Ectodermal cell (in vitro differentiated cells): ENCODE measurements at regions not wholly inside any gene's neighbourhood (a gene's known extent, or its start where the extent isn't known, plus 50 kb on each side); places are given as distances from the start of the nearest gene placed in this dataset.

Source experiments
- H3K27ac ChIP-seq: 2 replicates; pipeline ENCODE4 v1.7.0; 2013; ENCODE audit warnings: mild to moderate bottlenecking, low read depth, low read length; ENCODE audit not compliant: insufficient read depth, poor library complexity, severe bottlenecking
- H3K27me3 ChIP-seq: 2 replicates; pipeline ENCODE4 v1.7.0; 2013; ENCODE audit warnings: mild to moderate bottlenecking, low read length; ENCODE audit not compliant: insufficient read depth, control insufficient read depth, poor library complexity, severe bottlenecking
- H3K36me3 ChIP-seq: one replicate; pipeline ENCODE4 v1.7.0; 2013; ENCODE audit warnings: low read length; ENCODE audit not compliant: control insufficient read depth, insufficient read depth
- H3K4me1 ChIP-seq: one replicate; pipeline ENCODE4 v1.7.0; 2013; ENCODE audit warnings: low read length; ENCODE audit not compliant: control insufficient read depth, insufficient read depth
- H3K4me3 ChIP-seq: 2 replicates; pipeline ENCODE4 v1.7.0; 2013; ENCODE audit warnings: low read depth, low read length, control low read depth; ENCODE audit not compliant: insufficient read depth
- H3K9me3 ChIP-seq: 2 replicates; pipeline ENCODE4 v1.7.0; 2013; ENCODE audit warnings: mild to moderate bottlenecking, low read length, moderate library complexity; ENCODE audit not compliant: control insufficient read depth
- WGBS, 2 experiments: methylation state at CpG; one replicate each; pipeline ENCODE4 v1.1.7; 2013; ENCODE audit warnings: missing lambda C conversion rate in 2 of 2; 5-methylcytosine and 5-hydroxymethylcytosine counted together

- H3K4me3 ChIP-seq = no peak overlapping the region
- H3K9me3 ChIP-seq = no peaks in the 10 kb centered on the region
- no peaks in the 10 kb centered on the region for H3K27me3 ChIP-seq
- WGBS, 2 experiments = 92 to 97% methylated on average over 2 of the region's 2 CpGs
- no peaks in the 10 kb centered on the region for H3K4me1 ChIP-seq
- H3K27ac ChIP-seq = no peak overlapping the region
- no peaks in the 10 kb centered on the region for H3K36me3 ChIP-seq
Observed at GRCh38 chr16:82366462-82366861, 196.4 kb upstream of the MPHOSPH6 start.

GRCh38 chr16:82364690-82365089 lies 194.7 kb upstream of the MPHOSPH6 start:
- no peaks in the 10 kb centered on the region for H3K4me1 ChIP-seq
- no peaks in the 10 kb centered on the region for H3K36me3 ChIP-seq
- H3K27me3 ChIP-seq = no peaks in the 10 kb centered on the region
- WGBS, 2 experiments = 98 to 100% methylated on average over 2 of the region's 2 CpGs
- no peak overlapping the region for H3K27ac ChIP-seq
- no peak overlapping the region for H3K4me3 ChIP-seq
- H3K9me3 ChIP-seq = no peaks in the 10 kb centered on the region

GRCh38 chr16:82363026-82363816 lies 193.2 kb upstream of the MPHOSPH6 start:
- H3K27me3 ChIP-seq = no peaks in the 10 kb centered on the region
- no peaks in the 10 kb centered on the region for H3K36me3 ChIP-seq
- H3K4me1 ChIP-seq = no peaks in the 10 kb centered on the region
- no peak overlapping the region for H3K27ac ChIP-seq
- WGBS, 2 experiments = 93 to 95% methylated on average over 11 of the region's 11 CpGs
- no peaks in the 10 kb centered on the region for H3K9me3 ChIP-seq
- H3K4me3 ChIP-seq = no peak overlapping the region

GRCh38 chr16:82361885-82362284 lies 191.9 kb upstream of the MPHOSPH6 start:
- no peak overlapping the region for H3K4me3 ChIP-seq
- H3K27me3 ChIP-seq = no peaks in the 10 kb centered on the region
- 95% methylated on average over 4 of the region's 4 CpGs for WGBS, 2 experiments
- H3K27ac ChIP-seq = no peak overlapping the region
- H3K36me3 ChIP-seq = no peaks in the 10 kb centered on the region
- no peaks in the 10 kb centered on the region for H3K4me1 ChIP-seq
- H3K9me3 ChIP-seq = no peaks in the 10 kb centered on the region

- no peak overlapping the region for H3K27ac ChIP-seq
- H3K36me3 ChIP-seq = no peaks in the 10 kb centered on the region
- 94 to 95% methylated on average over 2 of the region's 2 CpGs for WGBS, 2 experiments
- no peaks in the 10 kb centered on the region for H3K27me3 ChIP-seq
- no peaks in the 10 kb centered on the region for H3K9me3 ChIP-seq
- H3K4me3 ChIP-seq = no peak overlapping the region
- no peaks in the 10 kb centered on the region for H3K4me1 ChIP-seq
Observed at GRCh38 chr16:82360024-82360783, 190.2 kb upstream of the MPHOSPH6 start.

GRCh38 chr16:82358606-82359221 lies 188.7 kb upstream of the MPHOSPH6 start:
- WGBS, 2 experiments = 92 to 93% methylated on average over 7 of the region's 7 CpGs
- H3K4me1 ChIP-seq = no peaks in the 10 kb centered on the region
- H3K4me3 ChIP-seq = no peak overlapping the region
- no peaks in the 10 kb centered on the region for H3K9me3 ChIP-seq
- no peaks in the 10 kb centered on the region for H3K36me3 ChIP-seq
- no peaks in the 10 kb centered on the region for H3K27me3 ChIP-seq
- no peak overlapping the region for H3K27ac ChIP-seq

- Histone ChIP-seq H3K9me3 (no peaks in the 10 kb centered on the region), H3K27me3 (no peaks in the 10 kb centered on the region), H3K27ac (no peak overlapping the region), H3K4me3 (no peak overlapping the region), H3K36me3 (no peaks in the 10 kb centered on the region), H3K4me1 (no peaks in the 10 kb centered on the region)
- 91 to 93% methylated on average over 3 of the region's 3 CpGs for WGBS, 2 experiments
Observed at GRCh38 chr16:82358161-82358560, 188.1 kb upstream of the MPHOSPH6 start.

GRCh38 chr16:82357237-82357636 lies 187.2 kb upstream of the MPHOSPH6 start:
- H3K36me3 ChIP-seq = no peaks in the 10 kb centered on the region
- no peaks in the 10 kb centered on the region for H3K27me3 ChIP-seq
- H3K4me3 ChIP-seq = no peak overlapping the region
- no peaks in the 10 kb centered on the region for H3K9me3 ChIP-seq
- H3K27ac ChIP-seq = no peak overlapping the region
- 89 to 95% methylated on average over 4 of the region's 4 CpGs for WGBS, 2 experiments
- no peaks in the 10 kb centered on the region for H3K4me1 ChIP-seq

GRCh38 chr16:82350560-82350959 lies 180.5 kb upstream of the MPHOSPH6 start:
- H3K4me1 ChIP-seq = no peaks in the 10 kb centered on the region
- 96 to 99% methylated on average over 2 of the region's 2 CpGs for WGBS, 2 experiments
- no peaks in the 10 kb centered on the region for H3K36me3 ChIP-seq
- H3K4me3 ChIP-seq = no peak overlapping the region
- H3K27me3 ChIP-seq = no peaks in the 10 kb centered on the region
- no peak overlapping the region for H3K27ac ChIP-seq
- no peaks in the 10 kb centered on the region for H3K9me3 ChIP-seq

- no peaks in the 10 kb centered on the region for H3K4me1 ChIP-seq
- H3K36me3 ChIP-seq = no peaks in the 10 kb centered on the region
- no peak overlapping the region for H3K27ac ChIP-seq
- no peaks in the 10 kb centered on the region for H3K27me3 ChIP-seq
- 60 to 69% methylated on average over 1 to 2 of the region's 2 CpGs for WGBS, 2 experiments
- H3K4me3 ChIP-seq = no peak overlapping the region
- no peaks in the 10 kb centered on the region for H3K9me3 ChIP-seq
Observed at GRCh38 chr16:82345318-82345717, 175.3 kb upstream of the MPHOSPH6 start.
